Astrocyte (in vitro differentiated cells and primary cell): ENCODE measurements at regions not wholly inside any gene's neighbourhood (a gene's known extent, or its start where the extent isn't known, plus 50 kb on each side); places are given as distances from the start of the nearest gene placed in this dataset.

Experiments used
- DNase-seq: peaks from one replicate; pipeline ENCODE4 v3.0.0-alpha.2; 2010; ENCODE audit warnings: low read depth
- FAIRE-seq: peaks from 2 replicates; lab custom pipeline; 2011; peaks lifted over from hg19 to GRCh38; lab: Jason Lieb, UNC
- H2AFZ ChIP-seq: 2 replicates; pipeline ENCODE4 v1.6.0; 2012; ENCODE audit warnings: low read depth, low read length, inconsistent platforms
- H3K27ac ChIP-seq: 2 replicates; pipeline ENCODE4 v1.5.1; 2011; ENCODE audit warnings: low read depth, low read length, inconsistent platforms
- H3K27me3 ChIP-seq: 2 replicates; pipeline ENCODE4 v1.6.0; 2011; ENCODE audit warnings: low read length, inconsistent platforms; ENCODE audit not compliant: insufficient read depth
- H3K36me3 ChIP-seq: 2 replicates; pipeline ENCODE4 v1.5.1; 2011; ENCODE audit warnings: low read length, inconsistent platforms; ENCODE audit not compliant: insufficient read depth
- H3K4me1 ChIP-seq: 2 replicates; pipeline ENCODE4 v1.5.1; 2011; ENCODE audit warnings: low read length, inconsistent platforms; ENCODE audit not compliant: insufficient read depth
- H3K4me2 ChIP-seq: 2 replicates; pipeline ENCODE4 v1.6.0; 2012; ENCODE audit warnings: low read length, inconsistent platforms
- H3K4me3 ChIP-seq: 2 replicates; pipeline ENCODE4 v1.5.1; 2011; ENCODE audit warnings: low read depth, mild to moderate bottlenecking, low read length, inconsistent platforms; ENCODE audit not compliant: insufficient read depth
- H3K79me2 ChIP-seq: 2 replicates; pipeline ENCODE4 v1.6.0; 2012; ENCODE audit warnings: mild to moderate bottlenecking, low read length, inconsistent platforms; ENCODE audit not compliant: insufficient read depth
- H3K9ac ChIP-seq: 2 replicates; pipeline ENCODE4 v1.6.0; 2012; ENCODE audit warnings: mild to moderate bottlenecking, low read length, inconsistent platforms
- H3K9me3 ChIP-seq: 2 replicates; pipeline ENCODE4 v1.5.1; 2012; ENCODE audit warnings: low read depth, mild to moderate bottlenecking, low read length, inconsistent platforms; ENCODE audit not compliant: insufficient read depth
- H4K20me1 ChIP-seq: 2 replicates; pipeline ENCODE4 v1.6.0; 2012; ENCODE audit warnings: low read length, inconsistent platforms; ENCODE audit not compliant: insufficient read depth
- H3K27ac Mint-ChIP-seq: one replicate; pipeline ENCODE4 v1.8.0; 2021; ENCODE audit warnings: mild to moderate bottlenecking, mixed read lengths; ENCODE audit not compliant: unreplicated experiment
- H3K27me3 Mint-ChIP-seq: one replicate; pipeline ENCODE4 v1.8.0; 2021; ENCODE audit warnings: low read depth, mixed read lengths; ENCODE audit not compliant: unreplicated experiment
- H3K36me3 Mint-ChIP-seq: one replicate; pipeline ENCODE4 v1.8.0; 2021; ENCODE audit warnings: low read depth, mixed read lengths; ENCODE audit not compliant: unreplicated experiment
- H3K4me1 Mint-ChIP-seq: one replicate; pipeline ENCODE4 v1.8.0; 2021; ENCODE audit warnings: low read depth, mixed read lengths; ENCODE audit not compliant: unreplicated experiment
- H3K4me3 Mint-ChIP-seq: one replicate; pipeline ENCODE4 v1.8.0; 2021; ENCODE audit warnings: mild to moderate bottlenecking, moderate library complexity, mixed read lengths; ENCODE audit not compliant: unreplicated experiment
- H3K9me3 Mint-ChIP-seq: one replicate; pipeline ENCODE4 v1.8.0; 2021; ENCODE audit warnings: mild to moderate bottlenecking, mixed read lengths; ENCODE audit not compliant: unreplicated experiment
- EZH2 ChIP-seq: IDR thresholded peaks from 2 replicates; pipeline ENCODE4 v1.6.1; 2012; ENCODE audit warnings: mild to moderate bottlenecking, low read length, inconsistent platforms; ENCODE audit not compliant: insufficient read depth
- TF ChIP-seq, protein P1 (sequence below): IDR thresholded peaks from 2 replicates; pipeline ENCODE4 v1.5.1; 2011; ENCODE audit warnings: low read depth, mild to moderate bottlenecking, inconsistent platforms, low read length, moderate library complexity; ENCODE audit not compliant: insufficient read depth

- peaks cover 2% of the 10 kb centered on the region for H3K27me3 Mint-ChIP-seq
Observed at GRCh38 chr2:43162511-43162776, 64.0 kb downstream of the ZFP36L2 start.

GRCh38 chr2:43161650-43162510 lies 64.5 kb downstream of the ZFP36L2 start:
- no peaks in the 10 kb centered on the region for H3K36me3 Mint-ChIP-seq
- FAIRE-seq (no peak), DNase-seq (no peak)
- H3K27me3 ChIP-seq = no peaks in the 10 kb centered on the region
- H3K9ac ChIP-seq = no peak overlapping the region
- no peaks in the 10 kb centered on the region for H4K20me1 ChIP-seq
- H3K27ac Mint-ChIP-seq = no peak overlapping the region
- no peak overlapping the region for H2AFZ ChIP-seq
- peaks cover 12% of the 10 kb centered on the region for H3K4me1 Mint-ChIP-seq
- H3K4me3 ChIP-seq = no peak overlapping the region
- no peak overlapping the region for H3K4me2 ChIP-seq
- no peak overlapping the region for H3K27ac ChIP-seq
- peaks cover 2% of the 10 kb centered on the region for H3K27me3 Mint-ChIP-seq
- no peak for TF ChIP-seq EZH2
- TF ChIP-seq, protein P1, sequence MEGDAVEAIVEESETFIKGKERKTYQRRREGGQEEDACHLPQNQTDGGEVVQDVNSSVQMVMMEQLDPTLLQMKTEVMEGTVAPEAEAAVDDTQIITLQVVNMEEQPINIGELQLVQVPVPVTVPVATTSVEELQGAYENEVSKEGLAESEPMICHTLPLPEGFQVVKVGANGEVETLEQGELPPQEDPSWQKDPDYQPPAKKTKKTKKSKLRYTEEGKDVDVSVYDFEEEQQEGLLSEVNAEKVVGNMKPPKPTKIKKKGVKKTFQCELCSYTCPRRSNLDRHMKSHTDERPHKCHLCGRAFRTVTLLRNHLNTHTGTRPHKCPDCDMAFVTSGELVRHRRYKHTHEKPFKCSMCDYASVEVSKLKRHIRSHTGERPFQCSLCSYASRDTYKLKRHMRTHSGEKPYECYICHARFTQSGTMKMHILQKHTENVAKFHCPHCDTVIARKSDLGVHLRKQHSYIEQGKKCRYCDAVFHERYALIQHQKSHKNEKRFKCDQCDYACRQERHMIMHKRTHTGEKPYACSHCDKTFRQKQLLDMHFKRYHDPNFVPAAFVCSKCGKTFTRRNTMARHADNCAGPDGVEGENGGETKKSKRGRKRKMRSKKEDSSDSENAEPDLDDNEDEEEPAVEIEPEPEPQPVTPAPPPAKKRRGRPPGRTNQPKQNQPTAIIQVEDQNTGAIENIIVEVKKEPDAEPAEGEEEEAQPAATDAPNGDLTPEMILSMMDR = no peak
- H3K9me3 ChIP-seq = no peaks in the 10 kb centered on the region
- H3K79me2 ChIP-seq = no peaks in the 10 kb centered on the region
- no peaks in the 10 kb centered on the region for H3K36me3 ChIP-seq
- H3K4me3 Mint-ChIP-seq = no peak overlapping the region
- peaks cover 19% of the 10 kb centered on the region for H3K4me1 ChIP-seq
- H3K9me3 Mint-ChIP-seq = no peaks in the 10 kb centered on the region

More at GRCh38 chr2:43162511-43162776, 64.0 kb downstream of the ZFP36L2 start:
- Histone ChIP-seq H3K9ac (no peak overlapping the region), H3K36me3 (no peaks in the 10 kb centered on the region), H2AFZ (no peak overlapping the region), H4K20me1 (no peaks in the 10 kb centered on the region), H3K27ac (no peak overlapping the region), H3K4me2 (no peak overlapping the region), H3K4me1 (peaks cover 19% of the 10 kb centered on the region), H3K79me2 (no peaks in the 10 kb centered on the region), H3K4me3 (no peak overlapping the region), H3K9me3 (no peaks in the 10 kb centered on the region), H3K27me3 (no peaks in the 10 kb centered on the region)
- H3K36me3 Mint-ChIP-seq = no peaks in the 10 kb centered on the region
- DNase-seq (no peak), FAIRE-seq (no peak)
- no peak overlapping the region for H3K4me3 Mint-ChIP-seq
- H3K27ac Mint-ChIP-seq = no peak overlapping the region
- no peaks in the 10 kb centered on the region for H3K9me3 Mint-ChIP-seq
- TF ChIP-seq, protein P1 = no peak
- no peak for TF ChIP-seq EZH2
- peaks cover 12% of the 10 kb centered on the region for H3K4me1 Mint-ChIP-seq

DNA sequence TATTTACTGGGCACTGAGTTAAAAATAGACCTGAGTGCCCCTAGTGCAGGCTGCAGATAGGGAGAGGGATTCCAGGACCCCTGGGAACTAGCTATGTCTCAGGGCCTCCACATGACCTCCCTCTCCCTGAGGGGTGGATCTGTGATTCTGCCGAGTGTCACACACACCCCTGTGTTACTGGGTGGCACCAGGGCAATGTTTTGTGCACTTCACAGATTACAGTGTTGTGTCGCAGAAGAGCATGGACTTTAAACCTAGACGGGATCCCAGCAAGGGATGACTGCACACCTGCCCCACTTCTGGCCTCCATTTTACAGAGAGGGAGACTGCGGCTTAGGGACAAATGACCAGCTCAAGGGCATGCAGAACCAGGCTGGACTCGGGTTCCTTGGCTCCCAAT lies 65.6 kb downstream of the ZFP36L2 start:
- no peaks in the 10 kb centered on the region for H3K9me3 Mint-ChIP-seq
- peaks cover 19% of the 10 kb centered on the region for H3K4me1 ChIP-seq
- no peaks in the 10 kb centered on the region for H3K36me3 Mint-ChIP-seq
- H3K4me3 ChIP-seq = no peak overlapping the region
- H3K4me1 Mint-ChIP-seq = peaks cover 12% of the 10 kb centered on the region
- no peak overlapping the region for H3K4me2 ChIP-seq
- H4K20me1 ChIP-seq = no peaks in the 10 kb centered on the region
- no peaks in the 10 kb centered on the region for H3K27me3 ChIP-seq
- no peak overlapping the region for H3K27ac Mint-ChIP-seq
- no peaks in the 10 kb centered on the region for H3K9me3 ChIP-seq
- FAIRE-seq (no peak), DNase-seq (no peak)
- TF ChIP-seq EZH2 = no peak
- TF ChIP-seq, protein P1 = no peak
- H3K36me3 ChIP-seq = no peaks in the 10 kb centered on the region
- H2AFZ ChIP-seq = no peak overlapping the region
- no peak overlapping the region for H3K27ac ChIP-seq
- no peaks in the 10 kb centered on the region for H3K79me2 ChIP-seq
- no peak overlapping the region for H3K9ac ChIP-seq
- H3K27me3 Mint-ChIP-seq = peaks cover 5% of the 10 kb centered on the region
- H3K4me3 Mint-ChIP-seq = no peak overlapping the region
